Neural progenitor cell (in vitro differentiated cells): ENCODE measurements at regions not wholly inside any gene's neighbourhood (a gene's known extent, or its start where the extent isn't known, plus 50 kb on each side); places are given as distances from the start of the nearest gene placed in this dataset.

Source experiments
- DNase-seq: peaks from one replicate; pipeline ENCODE4 v3.0.0-alpha.2; 2016; ENCODE audit warnings: low spot score
- H2AFZ ChIP-seq: fragments of 200-600 bp; sonication (generic); replicated peaks from 2 replicates; pipeline ENCODE4 v1.6.1; 2016; ENCODE audit warnings: antibody characterized with exemption
- H3F3A ChIP-seq: fragments of 200-600 bp; sonication (generic); 2 replicates; pipeline ENCODE4 v1.6.1; 2016; ENCODE audit warnings: antibody characterized with exemption, low read depth
- H3K27ac ChIP-seq: fragments of 200-600 bp; sonication (generic); 2 replicates; pipeline ENCODE4 v1.5.1; 2016; ENCODE audit warnings: mild to moderate bottlenecking
- H3K27me3 ChIP-seq: fragments of 200-600 bp; sonication (generic); 2 replicates; pipeline ENCODE4 v1.6.1; 2016; ENCODE audit warnings: mild to moderate bottlenecking, moderate library complexity
- H3K36me3 ChIP-seq: fragments of 200-600 bp; sonication (generic); 2 replicates; pipeline ENCODE4 v1.5.1; 2016
- H3K4me1 ChIP-seq: fragments of 200-600 bp; sonication (generic); 2 replicates; pipeline ENCODE4 v1.6.1; 2016; ENCODE audit warnings: mixed run types
- H3K4me2 ChIP-seq: fragments of 200-600 bp; sonication (generic); 2 replicates; pipeline ENCODE4 v1.6.1; 2016
- H3K4me3 ChIP-seq: fragments of 200-600 bp; sonication (generic); 2 replicates; pipeline ENCODE4 v1.5.1; 2016
- H3K79me2 ChIP-seq: fragments of 200-600 bp; sonication (generic); 2 replicates; pipeline ENCODE4 v1.6.1; 2016; ENCODE audit warnings: low read depth
- H3K9ac ChIP-seq: fragments of 200-600 bp; sonication (generic); 2 replicates; pipeline ENCODE4 v1.6.1; 2016
- H3K9me3 ChIP-seq: fragments of 200-600 bp; sonication (generic); 2 replicates; pipeline ENCODE4 v1.5.1; 2016; ENCODE audit warnings: low read depth
- H4K20me1 ChIP-seq: fragments of 200-600 bp; sonication (generic); 2 replicates; pipeline ENCODE4 v1.6.1; 2016; ENCODE audit warnings: low read depth
- H3K27ac Mint-ChIP-seq: 3 replicates; pipeline ENCODE4 v1.8.0; 2021; ENCODE audit warnings: mixed read lengths
- H3K27me3 Mint-ChIP-seq: 2 replicates; pipeline ENCODE4 v1.8.0; 2022; ENCODE audit warnings: low read depth, mild to moderate bottlenecking, inconsistent platforms, moderate library complexity, mixed read lengths; ENCODE audit not compliant: insufficient read depth
- H3K36me3 Mint-ChIP-seq: 3 replicates; pipeline ENCODE4 v1.8.0; 2021; ENCODE audit warnings: mixed read lengths
- H3K4me1 Mint-ChIP-seq: 3 replicates; pipeline ENCODE4 v1.8.0; 2021; ENCODE audit warnings: mixed read lengths
- H3K4me3 Mint-ChIP-seq: 3 replicates; pipeline ENCODE4 v1.8.0; 2021; ENCODE audit warnings: mild to moderate bottlenecking, moderate library complexity, mixed read lengths
- H3K9me3 Mint-ChIP-seq: 3 replicates; pipeline ENCODE4 v1.8.0; 2020; ENCODE audit warnings: mixed read lengths
- CTCF ChIP-seq: fragments of 200-600 bp; sonication (generic); IDR thresholded peaks from 2 replicates; pipeline ENCODE4 v1.5.1; 2017; ENCODE audit warnings: antibody characterized with exemption, mild to moderate bottlenecking
- EZH2 ChIP-seq: fragments of 200-600 bp; sonication (generic); IDR thresholded peaks from 2 replicates; pipeline ENCODE4 v1.6.1; 2017; ENCODE audit warnings: antibody characterized with exemption, mild to moderate bottlenecking, moderate library complexity
- EZH2phosphoT487 ChIP-seq: fragments of 200-600 bp; sonication (generic); IDR thresholded peaks from 2 replicates; pipeline ENCODE4 v1.6.1; 2017; ENCODE audit warnings: antibody characterized with exemption

GRCh38 chr22:48146426-48146825 is 1384.0 kb downstream of the TBC1D22A start:
- Mint-ChIP-seq H3K27ac (no peak overlapping the region), H3K27me3 (peaks cover 10% of the 10 kb centered on the region), H3K4me3 (no peak overlapping the region), H3K36me3 (no peaks in the 10 kb centered on the region), H3K4me1 (peaks cover 26% of the 10 kb centered on the region), H3K9me3 (no peaks in the 10 kb centered on the region)
- no peak overlapping the region for H3K4me3 ChIP-seq
- no peaks in the 10 kb centered on the region for H4K20me1 ChIP-seq
- no peak overlapping the region for H3K27ac ChIP-seq
- peaks cover 9% of the 10 kb centered on the region for H3K4me1 ChIP-seq
- no peaks in the 10 kb centered on the region for H3K9me3 ChIP-seq
- no peaks in the 10 kb centered on the region for H3K27me3 ChIP-seq
- H3K36me3 ChIP-seq = no peaks in the 10 kb centered on the region
- H3K4me2 ChIP-seq = no peak overlapping the region
- no peak for DNase-seq
- H2AFZ ChIP-seq = no peak overlapping the region
- H3F3A ChIP-seq = no peaks in the 10 kb centered on the region
- no peak overlapping the region for H3K9ac ChIP-seq
- no peaks in the 10 kb centered on the region for H3K79me2 ChIP-seq
- no peak for TF ChIP-seq CTCF
- no peak for TF ChIP-seq EZH2phosphoT487
- no peak for TF ChIP-seq EZH2

GRCh38 chr22:48145738-48146137 is 1383.3 kb downstream of the TBC1D22A start:
- Histone ChIP-seq H3K4me1 (peaks cover 9% of the 10 kb centered on the region), H3K9ac (no peak overlapping the region), H3K27ac (no peak overlapping the region), H3F3A (no peaks in the 10 kb centered on the region), H2AFZ (no peak overlapping the region), H3K4me2 (no peak overlapping the region), H4K20me1 (no peaks in the 10 kb centered on the region), H3K27me3 (no peaks in the 10 kb centered on the region), H3K36me3 (no peaks in the 10 kb centered on the region), H3K9me3 (no peaks in the 10 kb centered on the region), H3K4me3 (no peak overlapping the region), H3K79me2 (no peaks in the 10 kb centered on the region)
- DNase-seq = no peak
- Mint-ChIP-seq H3K4me1 (peaks cover 26% of the 10 kb centered on the region), H3K27ac (no peak overlapping the region), H3K27me3 (peaks cover 10% of the 10 kb centered on the region), H3K9me3 (no peaks in the 10 kb centered on the region), H3K36me3 (no peaks in the 10 kb centered on the region), H3K4me3 (no peak overlapping the region)
- TF ChIP-seq EZH2phosphoT487 (no peak), CTCF (no peak), EZH2 (no peak)

GRCh38 chr22:48144318-48144717 is 1381.9 kb downstream of the TBC1D22A start:
- Mint-ChIP-seq H3K4me3 (no peak overlapping the region), H3K9me3 (no peaks in the 10 kb centered on the region), H3K4me1 (peaks cover 30% of the 10 kb centered on the region), H3K27ac (no peak overlapping the region), H3K36me3 (no peaks in the 10 kb centered on the region), H3K27me3 (peaks cover 14% of the 10 kb centered on the region)
- Histone ChIP-seq H2AFZ (no peak overlapping the region), H3K27me3 (no peaks in the 10 kb centered on the region), H4K20me1 (no peaks in the 10 kb centered on the region), H3K4me2 (no peak overlapping the region), H3F3A (no peaks in the 10 kb centered on the region), H3K4me1 (peaks cover 9% of the 10 kb centered on the region), H3K4me3 (no peak overlapping the region), H3K27ac (no peak overlapping the region), H3K79me2 (no peaks in the 10 kb centered on the region), H3K9ac (no peak overlapping the region), H3K9me3 (no peaks in the 10 kb centered on the region), H3K36me3 (no peaks in the 10 kb centered on the region)
- no peak for TF ChIP-seq EZH2
- TF ChIP-seq EZH2phosphoT487 = no peak
- DNase-seq = no peak

GRCh38 chr22:48143856-48144255 is 1381.4 kb downstream of the TBC1D22A start:
- H4K20me1 ChIP-seq = no peaks in the 10 kb centered on the region
- peaks cover 9% of the 10 kb centered on the region for H3K4me1 ChIP-seq

More at GRCh38 chr22:48143856-48144255, 1381.4 kb downstream of the TBC1D22A start:
- Histone ChIP-seq H3K27me3 (no peaks in the 10 kb centered on the region), H3F3A (no peaks in the 10 kb centered on the region), H3K36me3 (no peaks in the 10 kb centered on the region), H3K4me3 (no peak overlapping the region), H3K9me3 (no peaks in the 10 kb centered on the region), H3K4me2 (no peak overlapping the region), H3K79me2 (no peaks in the 10 kb centered on the region), H2AFZ (no peak overlapping the region), H3K9ac (no peak overlapping the region), H3K27ac (no peak overlapping the region)
- DNase-seq = no peak
- Mint-ChIP-seq H3K4me1 (peaks cover 31% of the 10 kb centered on the region), H3K27ac (no peak overlapping the region), H3K36me3 (no peaks in the 10 kb centered on the region), H3K27me3 (peaks cover 15% of the 10 kb centered on the region), H3K4me3 (no peak overlapping the region), H3K9me3 (no peaks in the 10 kb centered on the region)
- TF ChIP-seq EZH2phosphoT487 = no peak
- no peak for TF ChIP-seq EZH2
